ENCODE measurements at regions not wholly inside any gene's neighbourhood (a gene's known extent, or its start where the extent isn't known, plus 50 kb on each side); places are given as distances from the start of the nearest gene placed in this dataset.
"Not testable (repeated sequence)": the region's sequence is repeated elsewhere in the genome, so short reads cannot be mapped to it uniquely, and the experiment has no call there.

GRCh38 chr3:94643400-94643799 is 580.5 kb downstream of the NSUN3 start:
- POLR2A ChIA-PET = no interaction called here
- no peaks in the 10 kb centered on the region for H3K4me1 Mint-ChIP-seq
- H3K9me3 Mint-ChIP-seq = peaks cover 8% of the 10 kb centered on the region

DNA sequence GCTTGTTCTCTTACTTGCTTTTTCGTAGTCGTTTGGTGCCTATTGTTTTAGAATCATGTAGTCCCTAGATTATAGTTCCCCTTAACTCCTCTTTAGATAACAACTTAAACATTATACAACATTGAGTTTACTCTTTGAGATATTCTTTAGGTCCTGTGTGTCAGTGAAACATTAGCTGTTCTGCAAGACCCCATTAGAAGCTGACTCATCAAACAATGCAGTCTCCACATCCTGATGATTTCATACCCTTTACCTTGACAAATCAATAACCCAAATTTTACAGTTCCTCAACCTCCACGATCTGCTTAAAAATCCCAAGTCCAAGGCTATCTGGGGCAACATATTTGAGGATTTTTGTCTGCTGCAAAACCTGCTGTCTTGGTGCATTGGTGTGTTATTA is 582.9 kb downstream of the NSUN3 start:
- Mint-ChIP-seq H3K4me1 (no peaks in the 10 kb centered on the region), H3K9me3 (peaks cover 11% of the 10 kb centered on the region), H3K27ac (no peak overlapping the region), H3K4me3 (no peak overlapping the region), H3K27me3 (no peaks in the 10 kb centered on the region), H3K36me3 (ENCODE audit: low read depth) (no peaks in the 10 kb centered on the region)
- no peak for DNase-seq
- CTCF ChIA-PET = no interaction called here
- POLR2A ChIA-PET = no interaction called here

More at GRCh38 chr3:94643400-94643799, 580.5 kb downstream of the NSUN3 start:
- CTCF ChIA-PET = no interaction called here
- Mint-ChIP-seq H3K4me3 (no peak overlapping the region), H3K36me3 (ENCODE audit: low read depth) (no peaks in the 10 kb centered on the region), H3K27ac (no peak overlapping the region), H3K27me3 (no peaks in the 10 kb centered on the region)
- no peak for DNase-seq

GRCh38 chr3:94647131-94647530 is 584.3 kb downstream of the NSUN3 start:
- H3K27ac Mint-ChIP-seq = no peak overlapping the region
- ChIA-PET POLR2A (no interaction called here), CTCF (no interaction called here)
- H3K36me3 Mint-ChIP-seq (ENCODE audit: low read depth) = no peaks in the 10 kb centered on the region
- H3K4me3 Mint-ChIP-seq = no peak overlapping the region
- H3K27me3 Mint-ChIP-seq = no peaks in the 10 kb centered on the region
- no peak for DNase-seq
- H3K9me3 Mint-ChIP-seq = peaks cover 12% of the 10 kb centered on the region
- no peaks in the 10 kb centered on the region for H3K4me1 Mint-ChIP-seq

DNA sequence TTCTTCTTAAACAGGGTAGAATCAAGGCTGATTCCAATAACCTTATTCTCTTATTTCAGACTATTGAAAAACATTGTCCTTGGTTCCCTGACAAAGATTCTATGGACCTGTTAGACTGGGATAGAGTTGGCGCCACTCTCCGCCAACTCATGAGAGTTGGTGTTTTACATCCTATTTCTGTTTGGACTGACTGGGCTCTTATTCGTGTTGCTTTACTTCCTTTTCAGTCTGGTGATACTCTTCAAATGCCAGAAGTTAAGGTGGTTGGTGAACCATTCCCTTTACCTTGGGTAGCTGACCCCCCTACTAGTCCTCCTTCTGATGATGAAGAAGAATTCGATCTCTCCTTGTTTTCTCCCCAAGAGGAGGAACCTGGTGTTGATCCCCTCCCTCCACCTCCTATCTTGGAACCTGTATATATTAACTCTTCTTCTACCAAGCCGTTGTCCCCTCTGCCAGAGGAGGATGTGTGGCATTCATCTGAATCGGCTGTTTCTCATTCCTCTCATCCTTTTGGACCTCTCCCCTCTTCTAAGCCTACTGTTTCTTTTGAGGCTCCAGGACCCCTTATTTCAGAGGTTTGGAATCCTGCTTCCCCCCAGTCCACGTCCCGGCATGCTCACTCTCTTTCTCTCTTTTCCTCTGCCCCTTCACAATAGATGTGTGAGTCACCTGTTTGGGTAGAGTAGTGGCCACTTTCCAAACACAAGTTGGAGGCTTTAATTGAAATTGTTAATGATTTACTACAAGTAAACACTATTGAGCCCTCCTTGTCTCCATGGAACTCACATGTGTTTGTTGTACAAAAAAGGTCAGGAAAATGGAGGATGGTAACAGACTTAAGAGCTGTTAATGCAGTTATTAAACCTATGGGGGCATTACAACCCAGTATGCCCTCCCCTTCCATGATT is 585.7 kb downstream of the NSUN3 start:
- H3K36me3 Mint-ChIP-seq (ENCODE audit: low read depth); CTCF ChIA-PET; H3K4me1 Mint-ChIP-seq; H3K27me3 Mint-ChIP-seq; DNase-seq; POLR2A ChIA-PET; H3K27ac Mint-ChIP-seq; H3K4me3 Mint-ChIP-seq: not testable (repeated sequence)
- peaks cover 21% of the 10 kb centered on the region for H3K9me3 Mint-ChIP-seq

DNA sequence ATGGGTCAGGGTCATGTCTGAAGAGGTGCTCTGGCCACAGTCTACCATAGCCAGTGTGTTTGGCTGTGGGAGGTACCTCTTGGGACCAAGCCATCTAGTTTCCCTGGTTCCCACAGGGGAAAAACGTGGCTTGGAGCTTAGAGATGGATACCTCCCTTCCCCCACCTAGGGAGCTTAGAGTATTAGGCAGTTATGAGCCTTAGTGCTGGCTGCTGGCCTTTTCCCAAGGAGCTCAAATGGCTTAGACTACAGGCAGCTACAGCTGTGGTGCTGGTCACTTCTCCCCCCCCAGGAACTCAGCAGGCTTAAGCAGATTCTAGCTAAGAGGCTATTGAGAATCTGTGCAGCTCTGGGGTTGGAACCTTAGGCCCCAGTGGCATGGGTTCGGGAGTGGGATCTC is 591.2 kb downstream of the NSUN3 start:
- Mint-ChIP-seq H3K27ac (no peak overlapping the region), H3K4me1 (no peaks in the 10 kb centered on the region), H3K27me3 (no peaks in the 10 kb centered on the region), H3K4me3 (no peak overlapping the region), H3K36me3 (ENCODE audit: low read depth) (no peaks in the 10 kb centered on the region), H3K9me3 (peaks cover 17% of the 10 kb centered on the region)
- no peak for DNase-seq
- ChIA-PET POLR2A (no interaction called here), CTCF (no interaction called here)

DNA sequence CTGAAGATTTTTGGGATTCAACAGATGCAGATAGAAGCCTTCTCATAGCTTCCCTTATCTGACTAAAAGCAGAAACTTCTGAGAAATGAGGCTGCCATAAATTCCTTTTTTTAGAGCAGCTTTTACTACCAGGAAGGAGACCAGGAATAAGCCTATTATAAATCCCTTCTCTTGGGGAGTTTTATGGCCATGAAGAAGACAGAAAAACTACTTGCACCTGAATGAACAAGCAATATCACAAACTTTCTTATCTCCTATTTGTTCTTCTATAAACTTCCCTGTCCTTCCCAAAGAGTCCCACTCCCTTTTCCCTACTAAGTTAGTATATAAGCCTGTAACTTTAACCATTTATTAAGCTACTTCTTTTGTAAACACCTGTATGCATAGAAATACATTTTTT is 603.1 kb downstream of the NSUN3 start:
- no peaks in the 10 kb centered on the region for H3K27me3 Mint-ChIP-seq
- ChIA-PET POLR2A (no interaction called here), CTCF (no interaction called here)
- H3K27ac Mint-ChIP-seq = no peak overlapping the region
- DNase-seq = no peak
- no peaks in the 10 kb centered on the region for H3K36me3 Mint-ChIP-seq (ENCODE audit: low read depth)
- no peak overlapping the region for H3K4me3 Mint-ChIP-seq
- H3K4me1 Mint-ChIP-seq = no peaks in the 10 kb centered on the region
- no peaks in the 10 kb centered on the region for H3K9me3 Mint-ChIP-seq

- Mint-ChIP-seq H3K4me1 (no peaks in the 10 kb centered on the region), H3K27me3 (no peaks in the 10 kb centered on the region), H3K9me3 (peaks cover 3% of the 10 kb centered on the region), H3K36me3 (ENCODE audit: low read depth) (no peaks in the 10 kb centered on the region), H3K27ac (no peak overlapping the region), H3K4me3 (no peak overlapping the region)
- DNase-seq = no peak
- ChIA-PET POLR2A (no interaction called here), CTCF (no interaction called here)
Observed at GRCh38 chr3:94671078-94671477, 608.2 kb downstream of the NSUN3 start.

DNA sequence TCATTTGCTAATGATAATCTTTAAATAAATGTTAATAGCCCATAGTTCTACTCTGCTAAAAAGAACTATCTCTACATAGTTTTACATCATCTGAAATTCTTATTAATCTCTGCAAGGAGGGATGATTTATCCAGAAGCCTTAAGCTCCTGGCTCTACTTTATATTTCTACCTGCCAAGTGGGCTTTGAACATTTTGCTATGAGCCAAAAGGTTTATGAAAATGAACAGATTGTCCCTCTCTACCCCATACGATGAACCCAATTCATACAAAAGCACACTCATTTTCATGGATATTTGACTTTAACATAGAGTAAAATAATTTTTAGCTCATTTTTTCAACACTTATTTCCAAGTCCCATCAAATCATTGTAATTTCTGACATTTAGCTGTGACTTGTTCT is 611.0 kb downstream of the NSUN3 start:
- Mint-ChIP-seq H3K9me3 (peaks cover 10% of the 10 kb centered on the region), H3K4me3 (no peak overlapping the region), H3K27me3 (no peaks in the 10 kb centered on the region), H3K4me1 (no peaks in the 10 kb centered on the region), H3K36me3 (ENCODE audit: low read depth) (no peaks in the 10 kb centered on the region), H3K27ac (no peak overlapping the region)
- ChIA-PET CTCF (no interaction called here), POLR2A (no interaction called here)
- DNase-seq = no peak

GRCh38 chr3:94686208-94686607 is 623.3 kb downstream of the NSUN3 start:
- POLR2A ChIA-PET = no interaction called here
- H3K27me3 Mint-ChIP-seq = no peaks in the 10 kb centered on the region
- CTCF ChIA-PET = interaction anchor here (0.6 kb wide), 1 partner anchor 854 kb away, joined by 6 read pairs; no protein-coding TSS in a partner anchor
- H3K4me1 Mint-ChIP-seq = no peaks in the 10 kb centered on the region
- no peak for DNase-seq
- peaks cover 10% of the 10 kb centered on the region for H3K9me3 Mint-ChIP-seq
- no peaks in the 10 kb centered on the region for H3K36me3 Mint-ChIP-seq (ENCODE audit: low read depth)
- H3K27ac Mint-ChIP-seq = no peak overlapping the region
- no peak overlapping the region for H3K4me3 Mint-ChIP-seq

DNA sequence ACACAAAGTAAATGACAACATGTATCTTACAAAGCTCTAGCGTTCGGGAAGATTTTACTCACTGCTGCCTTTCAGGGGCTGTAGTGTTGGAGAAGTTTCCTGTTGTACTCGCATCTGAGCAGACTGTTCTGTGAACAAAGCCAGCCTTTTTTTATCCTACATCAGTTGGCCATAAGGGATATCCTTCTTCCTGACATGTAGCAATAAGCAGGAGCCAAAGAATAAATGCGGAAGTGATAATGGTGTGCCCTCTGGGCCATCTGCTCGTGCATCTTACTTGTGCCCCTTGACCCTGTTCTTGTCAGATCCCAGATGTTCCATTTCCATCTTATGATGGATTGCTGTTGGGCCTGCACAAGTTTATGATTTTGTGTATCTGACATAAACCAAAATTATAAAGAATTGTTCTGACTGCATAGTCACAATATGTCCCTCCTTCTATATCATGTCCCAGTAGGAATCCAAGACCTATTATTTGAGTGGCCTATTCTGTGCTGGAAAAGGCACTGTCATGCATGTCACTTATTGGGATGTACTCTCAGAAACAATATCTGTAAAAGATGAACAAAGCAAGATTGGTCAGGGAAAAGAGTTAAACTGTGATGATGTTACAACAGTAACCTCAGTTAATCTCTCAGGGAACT is 631.3 kb downstream of the NSUN3 start:
- no peak overlapping the region for H3K4me3 Mint-ChIP-seq
- no peak for DNase-seq
- H3K27me3 Mint-ChIP-seq = no peaks in the 10 kb centered on the region
- CTCF ChIA-PET = no interaction called here
- POLR2A ChIA-PET = no interaction called here
- peaks cover 2% of the 10 kb centered on the region for H3K9me3 Mint-ChIP-seq
- H3K4me1 Mint-ChIP-seq = no peaks in the 10 kb centered on the region
- H3K27ac Mint-ChIP-seq = no peak overlapping the region
- no peaks in the 10 kb centered on the region for H3K36me3 Mint-ChIP-seq (ENCODE audit: low read depth)

DNA sequence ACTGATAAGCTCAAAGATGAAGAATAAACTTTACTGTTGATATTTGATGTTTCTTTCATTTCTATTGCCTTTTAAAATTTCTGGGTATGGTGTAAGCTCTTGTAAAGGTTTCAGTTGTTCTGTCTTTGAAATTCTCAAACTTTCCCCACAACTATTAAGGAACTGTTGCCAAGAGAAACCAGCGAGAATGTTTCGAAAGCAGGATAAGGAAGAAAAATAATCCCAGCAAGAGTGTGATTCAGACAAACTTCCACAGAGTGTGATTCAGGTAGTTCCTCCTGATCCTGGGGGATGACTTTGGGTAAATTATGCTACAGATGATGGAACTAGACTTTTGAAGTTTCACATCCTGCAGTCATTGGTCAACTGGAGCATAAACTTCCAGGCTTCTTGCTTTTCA is 632.0 kb downstream of the NSUN3 start:
- no peaks in the 10 kb centered on the region for H3K9me3 Mint-ChIP-seq
- no peaks in the 10 kb centered on the region for H3K4me1 Mint-ChIP-seq
- POLR2A ChIA-PET = no interaction called here
- no peak for DNase-seq
- H3K4me3 Mint-ChIP-seq = no peak overlapping the region
- H3K36me3 Mint-ChIP-seq (ENCODE audit: low read depth) = no peaks in the 10 kb centered on the region
- no peaks in the 10 kb centered on the region for H3K27me3 Mint-ChIP-seq
- CTCF ChIA-PET = no interaction called here
- H3K27ac Mint-ChIP-seq = no peak overlapping the region

DNA sequence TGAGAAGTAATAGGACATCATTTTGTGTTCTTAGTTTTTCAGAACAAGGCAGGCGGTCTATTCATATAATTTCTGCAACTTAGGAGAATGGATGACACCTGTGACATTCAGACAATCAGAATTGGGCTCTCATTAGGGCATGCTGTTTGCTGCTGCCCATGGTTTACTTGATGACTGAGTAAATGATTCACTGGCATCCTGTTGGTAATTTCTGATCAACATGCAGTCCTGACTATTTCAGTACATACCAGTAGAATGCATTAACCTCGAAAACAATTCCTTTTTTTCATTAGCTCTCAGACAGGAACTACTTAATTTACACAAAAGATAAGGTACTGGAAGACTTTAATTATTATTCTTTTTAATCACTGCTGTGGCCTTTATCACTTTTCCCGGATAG is 641.6 kb downstream of the NSUN3 start:
- Mint-ChIP-seq H3K27me3 (no peaks in the 10 kb centered on the region), H3K9me3 (no peaks in the 10 kb centered on the region), H3K27ac (no peak overlapping the region), H3K36me3 (ENCODE audit: low read depth) (no peaks in the 10 kb centered on the region), H3K4me1 (no peaks in the 10 kb centered on the region), H3K4me3 (no peak overlapping the region)
- POLR2A ChIA-PET = no interaction called here
- DNase-seq = no peak
- CTCF ChIA-PET = no interaction called here

GRCh38 chr3:94709249-94709902 is 646.5 kb downstream of the NSUN3 start:
- no peaks in the 10 kb centered on the region for H3K9me3 Mint-ChIP-seq
- CTCF ChIA-PET = no interaction called here
- DNase-seq = no peak
- H3K36me3 Mint-ChIP-seq (ENCODE audit: low read depth) = no peaks in the 10 kb centered on the region
- POLR2A ChIA-PET = no interaction called here
- H3K27me3 Mint-ChIP-seq = no peaks in the 10 kb centered on the region
- no peaks in the 10 kb centered on the region for H3K4me1 Mint-ChIP-seq
- no peak overlapping the region for H3K27ac Mint-ChIP-seq
- no peak overlapping the region for H3K4me3 Mint-ChIP-seq

Measured in activated CD4-positive, alpha-beta T cell treated with anti-CD3 and anti-CD28 coated beads, Interleukin-2, amount 10 ng/mL, durations not matched to agents 7 days and 5 days (primary cell).